Kidney capillary endothelial cell (primary cell): ENCODE measurements at regions not wholly inside any gene's neighbourhood (a gene's known extent, or its start where the extent isn't known, plus 50 kb on each side); places are given as distances from the start of the nearest gene placed in this dataset.

Experiments
- DNase-seq: peaks from one replicate; pipeline ENCODE4 v3.0.0-alpha.2; 2018; ENCODE audit warnings: low spot score

DNA sequence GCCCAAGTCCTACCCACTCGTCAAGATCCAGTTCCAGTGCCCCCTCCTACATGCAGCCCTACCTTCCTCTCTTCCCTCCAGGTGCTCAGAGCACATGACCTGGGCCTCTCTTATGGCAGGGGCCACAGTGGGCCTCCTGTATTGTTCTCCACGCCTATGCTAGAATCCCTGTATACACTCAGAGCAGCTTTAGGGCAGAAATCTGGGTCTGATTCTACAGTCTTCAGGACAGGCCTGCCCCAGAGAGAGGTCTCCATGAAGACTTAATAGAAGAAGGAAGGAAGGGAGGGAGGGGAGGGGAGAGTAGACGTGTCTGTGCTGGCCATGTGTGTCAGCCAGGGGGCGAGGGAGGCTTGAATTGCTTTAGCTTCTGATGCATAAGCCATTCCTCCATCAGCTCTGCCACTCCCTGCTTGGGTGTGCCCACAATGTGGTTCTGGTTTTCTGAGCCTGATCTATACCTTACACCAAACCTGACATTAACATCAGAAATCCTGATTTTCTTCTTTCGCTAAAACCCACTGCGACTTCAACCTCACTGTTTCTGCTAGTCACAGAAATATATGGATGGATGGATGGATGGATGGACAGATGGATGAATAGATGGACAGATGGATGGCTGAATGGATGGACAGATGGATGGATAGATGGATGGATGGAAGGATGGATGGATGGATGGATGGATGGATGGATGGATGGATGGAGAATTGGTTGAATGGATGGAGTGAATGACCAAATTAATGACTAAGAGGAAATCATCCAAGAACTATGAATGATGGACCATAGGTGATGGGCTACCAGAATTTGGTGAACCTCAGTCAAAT, 56.6 kb upstream of the PRDM11 start:
- no peak for DNase-seq

GRCh38 chr11:45090607-45091006, 55.8 kb upstream of the PRDM11 start:
- DNase-seq: no peak

GRCh38 chr11:45091563-45092403, 54.7 kb upstream of the PRDM11 start:
- DNase-seq: no peak

- DNase-seq: no peak
Measured at GRCh38 chr11:45092404-45092785, 54.0 kb upstream of the PRDM11 start.

GRCh38 chr11:45092901-45093760, 53.3 kb upstream of the PRDM11 start:
- DNase-seq: peak; percentile 30

GRCh38 chr11:45093761-45094455, 52.5 kb upstream of the PRDM11 start:
- DNase-seq: no peak

DNA sequence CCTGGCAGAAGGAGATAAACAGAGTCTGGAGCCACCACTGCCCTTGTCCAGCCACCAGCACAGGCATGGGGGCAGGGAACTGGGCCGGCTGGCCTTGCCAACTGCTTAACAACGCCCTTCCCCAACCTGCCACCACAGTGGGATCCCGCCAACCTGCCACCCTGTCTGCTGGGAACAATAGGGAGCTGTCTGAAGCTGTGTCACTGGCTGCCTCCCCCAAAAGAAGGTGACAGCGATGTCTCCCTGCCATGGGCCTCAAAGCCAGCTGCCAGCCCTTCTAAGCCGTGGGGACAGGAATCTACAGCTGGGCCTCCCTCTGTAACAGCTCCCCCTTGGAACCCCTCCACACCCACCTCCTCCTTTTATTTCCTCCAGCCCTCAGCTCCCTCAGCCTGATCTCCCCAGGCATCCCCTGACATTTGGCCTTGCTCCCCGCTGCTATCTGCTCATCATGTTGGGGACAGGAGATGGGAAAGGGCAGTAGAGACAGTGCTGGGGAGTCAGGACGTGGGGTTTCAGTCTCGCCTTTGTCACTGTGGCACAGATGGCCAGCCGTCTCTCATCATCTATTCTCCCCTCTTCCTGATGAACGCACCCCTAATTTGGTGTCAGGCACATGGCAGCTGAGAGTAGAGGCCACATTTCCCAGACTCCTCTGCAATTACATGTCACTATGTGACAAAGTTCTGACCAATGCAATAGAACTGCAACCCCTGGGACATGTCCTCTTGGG, 51.3 kb upstream of the PRDM11 start:
- DNase-seq: no peak

- DNase-seq: no peak
Measured at GRCh38 chr11:45095691-45096010, 50.8 kb upstream of the PRDM11 start.

DNA sequence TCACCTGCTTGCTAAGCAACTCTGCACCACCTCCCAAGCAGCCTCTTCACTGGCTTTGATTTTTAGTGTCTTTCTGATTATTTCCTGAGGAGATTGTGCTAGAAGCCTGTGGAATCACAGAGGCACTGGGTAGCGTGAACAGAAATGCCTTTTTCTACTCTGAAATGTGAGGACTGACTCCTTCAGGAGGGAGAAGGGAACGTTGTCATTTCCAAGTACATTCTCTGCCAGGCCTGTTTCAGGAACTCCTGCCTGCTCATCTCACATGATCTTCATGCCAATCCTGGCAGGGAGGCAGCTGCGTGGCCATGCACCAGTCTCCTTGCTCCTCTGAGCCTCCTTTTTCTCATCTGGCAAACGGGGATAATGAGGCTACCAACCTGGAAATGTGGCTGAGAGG, 49.8 kb upstream of the PRDM11 start:
- DNase-seq: no peak
